ENCODE measurements at regions not wholly inside any gene's neighbourhood (a gene's known extent, or its start where the extent isn't known, plus 50 kb on each side); places are given as distances from the start of the nearest gene placed in this dataset.

DNA sequence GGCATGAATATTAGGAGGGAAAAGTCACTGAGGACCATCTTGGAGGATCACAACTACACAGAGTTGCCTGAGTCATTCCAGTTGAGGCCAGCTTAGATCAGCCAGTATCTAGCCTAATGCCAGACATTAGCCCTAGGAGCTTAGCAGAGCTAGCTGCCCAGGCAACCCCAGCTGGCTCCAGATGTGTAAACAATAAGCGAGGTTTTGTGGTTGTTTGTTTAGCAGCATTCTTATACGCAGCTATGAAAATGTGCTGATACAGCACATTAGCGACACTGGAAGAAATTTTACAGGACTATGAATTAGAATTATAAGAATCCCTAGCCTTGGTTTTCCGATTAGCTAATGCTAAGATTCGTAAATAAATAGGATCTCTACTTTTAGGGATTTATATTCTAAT, 59.3 kb downstream of the BTBD3 start:
- H3K36me3 Mint-ChIP-seq (ENCODE audit: low read depth), result no peaks in the 10 kb centered on the region

DNA sequence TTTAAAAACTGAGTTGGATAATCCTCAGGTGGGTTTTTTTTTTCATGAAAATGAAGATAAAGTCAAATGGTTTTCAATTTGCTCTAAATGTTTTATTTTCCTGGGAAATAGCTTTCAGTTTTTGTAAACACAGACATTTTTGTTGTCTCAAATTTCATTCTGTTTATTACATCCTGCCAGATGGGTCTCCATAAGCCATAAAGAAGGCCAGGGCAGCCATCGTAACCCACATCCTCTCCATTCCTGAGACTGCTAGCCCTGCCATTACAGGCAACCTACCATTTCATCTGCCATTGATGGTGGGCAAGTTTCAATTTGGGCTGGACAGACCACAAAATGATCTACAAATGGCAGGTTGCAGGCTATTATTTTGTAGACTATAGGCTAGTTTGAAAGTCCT, 60.8 kb downstream of the BTBD3 start:
- Mint-ChIP-seq H3K27ac (no peak overlapping the region), H3K4me3 (no peak overlapping the region), H3K4me1 (peaks cover 6% of the 10 kb centered on the region), H3K9me3 (peaks cover 7% of the 10 kb centered on the region), H3K27me3 (ENCODE audit: low read depth) (peaks cover 12% of the 10 kb centered on the region), H3K36me3 (ENCODE audit: low read depth) (no peaks in the 10 kb centered on the region)
- TF ChIP-seq, protein P1, sequence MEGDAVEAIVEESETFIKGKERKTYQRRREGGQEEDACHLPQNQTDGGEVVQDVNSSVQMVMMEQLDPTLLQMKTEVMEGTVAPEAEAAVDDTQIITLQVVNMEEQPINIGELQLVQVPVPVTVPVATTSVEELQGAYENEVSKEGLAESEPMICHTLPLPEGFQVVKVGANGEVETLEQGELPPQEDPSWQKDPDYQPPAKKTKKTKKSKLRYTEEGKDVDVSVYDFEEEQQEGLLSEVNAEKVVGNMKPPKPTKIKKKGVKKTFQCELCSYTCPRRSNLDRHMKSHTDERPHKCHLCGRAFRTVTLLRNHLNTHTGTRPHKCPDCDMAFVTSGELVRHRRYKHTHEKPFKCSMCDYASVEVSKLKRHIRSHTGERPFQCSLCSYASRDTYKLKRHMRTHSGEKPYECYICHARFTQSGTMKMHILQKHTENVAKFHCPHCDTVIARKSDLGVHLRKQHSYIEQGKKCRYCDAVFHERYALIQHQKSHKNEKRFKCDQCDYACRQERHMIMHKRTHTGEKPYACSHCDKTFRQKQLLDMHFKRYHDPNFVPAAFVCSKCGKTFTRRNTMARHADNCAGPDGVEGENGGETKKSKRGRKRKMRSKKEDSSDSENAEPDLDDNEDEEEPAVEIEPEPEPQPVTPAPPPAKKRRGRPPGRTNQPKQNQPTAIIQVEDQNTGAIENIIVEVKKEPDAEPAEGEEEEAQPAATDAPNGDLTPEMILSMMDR (IDR thresholded peaks at IDR 0.05; ENCODE audit: unreplicated experiment in 3 of 3), result no peak

More for the DNA sequence above, 59.3 kb downstream of the BTBD3 start:
- Mint-ChIP-seq H3K4me1 (no peaks in the 10 kb centered on the region), H3K27me3 (ENCODE audit: low read depth) (peaks cover 12% of the 10 kb centered on the region), H3K27ac (peak overlapping the region in 1 of 3 experiments; percentile 53), H3K4me3 (no peak overlapping the region), H3K9me3 (peaks cover 7% of the 10 kb centered on the region)
- TF ChIP-seq, protein P1 (IDR thresholded peaks at IDR 0.05; ENCODE audit: unreplicated experiment in 3 of 3), result no peak

DNA sequence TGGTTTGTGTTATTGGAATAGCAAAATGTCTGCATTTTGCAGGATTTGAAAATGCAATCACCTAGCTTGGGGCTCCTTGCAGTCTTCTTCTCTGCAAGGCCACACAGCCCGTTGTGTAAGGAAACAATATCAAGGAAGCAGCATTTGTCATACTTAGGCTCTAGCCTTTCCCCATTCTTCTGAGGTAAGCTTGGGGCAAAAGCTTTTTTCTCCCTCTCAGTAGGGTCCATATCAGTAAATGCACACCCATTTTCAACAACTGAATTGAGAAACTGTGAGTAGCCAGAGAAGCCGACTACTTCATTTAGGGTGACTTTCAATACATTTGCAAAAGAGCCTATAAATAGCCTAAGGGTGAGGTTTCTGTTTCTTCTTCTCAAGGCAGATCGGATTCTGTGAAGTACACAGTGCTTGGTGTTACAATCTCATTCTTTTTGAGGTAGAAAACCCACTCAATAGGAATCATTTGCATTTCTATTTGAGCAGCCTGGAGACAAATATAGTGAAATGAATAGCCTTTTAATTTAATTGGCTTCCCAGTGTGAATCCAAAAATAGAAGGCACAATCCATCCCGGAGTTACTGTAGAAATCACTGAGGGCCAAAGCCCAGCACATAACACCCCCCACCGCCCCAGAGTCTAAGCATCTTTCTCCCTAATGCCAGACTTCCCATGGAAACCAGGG, 61.8 kb downstream of the BTBD3 start:
- Mint-ChIP-seq H3K4me3 (no peak overlapping the region), H3K27me3 (ENCODE audit: low read depth) (peaks cover 12% of the 10 kb centered on the region), H3K4me1 (peaks cover 6% of the 10 kb centered on the region), H3K36me3 (ENCODE audit: low read depth) (no peaks in the 10 kb centered on the region), H3K27ac (no peak overlapping the region), H3K9me3 (peaks cover 4% of the 10 kb centered on the region)
- TF ChIP-seq, protein P1 (IDR thresholded peaks at IDR 0.05; ENCODE audit: unreplicated experiment in 3 of 3), result no peak

- H3K27me3 Mint-ChIP-seq (ENCODE audit: low read depth), result peaks cover 12% of the 10 kb centered on the region
- H3K4me3 Mint-ChIP-seq, result no peak overlapping the region
- no peak overlapping the region for H3K27ac Mint-ChIP-seq
- H3K4me1 Mint-ChIP-seq, result peaks cover 6% of the 10 kb centered on the region
- no peaks in the 10 kb centered on the region for H3K36me3 Mint-ChIP-seq (ENCODE audit: low read depth)
- TF ChIP-seq, protein P1 (IDR thresholded peaks at IDR 0.05; ENCODE audit: unreplicated experiment in 3 of 3), result no peak
- peaks cover 4% of the 10 kb centered on the region for H3K9me3 Mint-ChIP-seq
Observed at GRCh38 chr20:11980263-11980662, 62.6 kb downstream of the BTBD3 start.

GRCh38 chr20:11981366-11981947, 63.8 kb downstream of the BTBD3 start:
- Mint-ChIP-seq H3K4me3 (no peak overlapping the region), H3K27ac (peak overlapping the region in 1 of 3 experiments; percentile 27), H3K27me3 (ENCODE audit: low read depth) (peaks cover 18% of the 10 kb centered on the region), H3K36me3 (ENCODE audit: low read depth) (no peaks in the 10 kb centered on the region), H3K9me3 (peaks cover 3% of the 10 kb centered on the region), H3K4me1 (peaks cover 6% of the 10 kb centered on the region)
- TF ChIP-seq, protein P1 (IDR thresholded peaks at IDR 0.05; ENCODE audit: unreplicated experiment in 3 of 3), result no peak

Measured in nephron (organoid).